Keratinocyte (primary cell): ENCODE measurements at regions not wholly inside any gene's neighbourhood (a gene's known extent, or its start where the extent isn't known, plus 50 kb on each side); places are given as distances from the start of the nearest gene placed in this dataset.

Source experiments
- EZH2 ChIP-seq: IDR thresholded peaks from one replicate; pipeline ENCODE4 v1.6.1; 2012; ENCODE audit warnings: inconsistent platforms, mild to moderate bottlenecking, low read length, moderate library complexity
- TF ChIP-seq, protein P1 (sequence below), 3 experiments: IDR thresholded peaks in 1 of 3; conservative IDR thresholded peaks in 1 of 3; optimal IDR thresholded peaks in 1 of 3; 2 replicates in 2 of 3; 3 replicates in 1 of 3; pipeline versions ENCODE3 to v1.5.1; 2011; ENCODE audit warnings: low read length in 3 of 3, mild to moderate bottlenecking in 3 of 3, moderate library complexity in 2 of 3, control low read depth in 1 of 3, inconsistent platforms in 1 of 3; ENCODE audit not compliant: insufficient read depth in 2 of 3; ENCODE audit errors: extremely low read depth in 1 of 3

DNA sequence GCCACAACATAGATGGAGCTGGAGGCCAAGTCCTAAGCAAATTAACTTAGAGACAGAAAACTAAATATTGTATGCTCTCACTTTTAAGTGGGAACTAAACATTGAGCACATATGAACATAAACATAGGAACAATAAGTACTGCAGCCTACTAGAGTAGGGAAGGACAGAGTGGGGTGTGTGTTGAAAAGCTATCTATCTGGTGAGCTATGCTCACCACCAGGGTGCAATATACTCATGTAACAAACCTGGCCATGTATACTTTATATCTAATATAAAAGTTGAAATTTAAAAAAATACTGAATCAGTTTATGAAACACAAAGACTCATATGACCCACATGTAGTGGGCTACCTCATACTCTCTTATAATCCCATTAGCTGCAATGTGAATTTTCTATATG, 1305.0 kb downstream of the LRFN5 start:
- TF ChIP-seq, protein P1, sequence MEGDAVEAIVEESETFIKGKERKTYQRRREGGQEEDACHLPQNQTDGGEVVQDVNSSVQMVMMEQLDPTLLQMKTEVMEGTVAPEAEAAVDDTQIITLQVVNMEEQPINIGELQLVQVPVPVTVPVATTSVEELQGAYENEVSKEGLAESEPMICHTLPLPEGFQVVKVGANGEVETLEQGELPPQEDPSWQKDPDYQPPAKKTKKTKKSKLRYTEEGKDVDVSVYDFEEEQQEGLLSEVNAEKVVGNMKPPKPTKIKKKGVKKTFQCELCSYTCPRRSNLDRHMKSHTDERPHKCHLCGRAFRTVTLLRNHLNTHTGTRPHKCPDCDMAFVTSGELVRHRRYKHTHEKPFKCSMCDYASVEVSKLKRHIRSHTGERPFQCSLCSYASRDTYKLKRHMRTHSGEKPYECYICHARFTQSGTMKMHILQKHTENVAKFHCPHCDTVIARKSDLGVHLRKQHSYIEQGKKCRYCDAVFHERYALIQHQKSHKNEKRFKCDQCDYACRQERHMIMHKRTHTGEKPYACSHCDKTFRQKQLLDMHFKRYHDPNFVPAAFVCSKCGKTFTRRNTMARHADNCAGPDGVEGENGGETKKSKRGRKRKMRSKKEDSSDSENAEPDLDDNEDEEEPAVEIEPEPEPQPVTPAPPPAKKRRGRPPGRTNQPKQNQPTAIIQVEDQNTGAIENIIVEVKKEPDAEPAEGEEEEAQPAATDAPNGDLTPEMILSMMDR (optimal IDR thresholded peaks at IDR 0.05 in 1 of 3, IDR thresholded peaks at IDR 0.05 in 1 of 3, conservative IDR thresholded peaks at IDR 0.05 in 1 of 3; ENCODE audit: extremely low read depth in 1 of 3, insufficient read depth in 2 of 3, low read length in 3 of 3): peak in 1 of 3 experiments; percentile 19
- no peak for TF ChIP-seq EZH2
